ENCODE measurements at regions not wholly inside any gene's neighbourhood (a gene's known extent, or its start where the extent isn't known, plus 50 kb on each side); places are given as distances from the start of the nearest gene placed in this dataset.

- Histone ChIP-seq H3K27ac (ENCODE audit: low read depth in 1 of 2, low read length in 2 of 2) (no peak overlapping the region), H3K36me3 (ENCODE audit: control insufficient read depth in 4 of 4, insufficient read depth in 3 of 4, low read depth in 1 of 4, low read length in 3 of 4) (peaks cover 0 to 1% (median 0%) of the 10 kb centered on the region in 4 donors), H3K4me1 (ENCODE audit: control insufficient read depth in 4 of 4, insufficient read depth in 4 of 4, low read length in 3 of 4) (no peaks in the 10 kb centered on the region), H3K27me3 (ENCODE audit: control insufficient read depth in 4 of 4, insufficient read depth in 4 of 4, low read length in 3 of 4) (no peaks in the 10 kb centered on the region), H3K9me3 (ENCODE audit: control insufficient read depth in 4 of 4, low read length in 3 of 4) (no peaks in the 10 kb centered on the region), H3K4me3 (ENCODE audit: low read depth in 1 of 3, low read length in 3 of 3) (no peak overlapping the region), H3K9ac (ENCODE audit: low read depth in 1 of 2, low read length in 2 of 2) (no peak overlapping the region)
- DNase-seq (ENCODE audit: low spot score), result no peak
- TF ChIP-seq HNF4G (IDR thresholded peaks at IDR 0.05), result no peak
- no peak for TF ChIP-seq NR2F2 (IDR thresholded peaks at IDR 0.05)
- TF ChIP-seq JUND (IDR thresholded peaks at IDR 0.05), result no peak
- TF ChIP-seq FOXA2 (IDR thresholded peaks at IDR 0.05), result no peak
- TF ChIP-seq SP1 (IDR thresholded peaks at IDR 0.05), result no peak
- WGBS, result 78% methylated on average over 2 of the region's 2 CpGs
Observed at GRCh38 chr15:46934851-46935250, 782.5 kb upstream of the SEMA6D start.

GRCh38 chr15:46938169-46938568, 779.1 kb upstream of the SEMA6D start:
- 27% methylated on average over 1 of the region's 1 CpG for WGBS
- TF ChIP-seq ZBTB33 (IDR thresholded peaks at IDR 0.05) (no peak), CTCF (IDR thresholded peaks at IDR 0.05; ENCODE audit: low read depth, low read length, missing input control) (no peak), FOXA1 (IDR thresholded peaks at IDR 0.05) (no peak), HNF4G (IDR thresholded peaks at IDR 0.05) (no peak), TAF1 (conservative IDR thresholded peaks at IDR 0.05) (no peak), NR2F2 (IDR thresholded peaks at IDR 0.05) (no peak), GABPA (IDR thresholded peaks at IDR 0.05 in 1 of 2, conservative IDR thresholded peaks at IDR 0.05 in 1 of 2) (no peak), RXRA (IDR thresholded peaks at IDR 0.05) (no peak), ATF3 (IDR thresholded peaks at IDR 0.05) (no peak), EGR1 (IDR thresholded peaks at IDR 0.05; ENCODE audit: low read depth in 2 of 2) (no peak)
- H3K4me3 ChIP-seq (ENCODE audit: low read depth in 1 of 3, low read length in 3 of 3), result no peak overlapping the region
- H3K36me3 ChIP-seq (ENCODE audit: control insufficient read depth in 4 of 4, insufficient read depth in 3 of 4, low read depth in 1 of 4, low read length in 3 of 4), result peaks cover 0 to 1% (median 0%) of the 10 kb centered on the region in 4 donors
- H3K27ac ChIP-seq (ENCODE audit: low read depth in 1 of 2, low read length in 2 of 2), result no peak overlapping the region
- no peak overlapping the region for H3K9ac ChIP-seq (ENCODE audit: low read depth in 1 of 2, low read length in 2 of 2)
- H3K9me3 ChIP-seq (ENCODE audit: control insufficient read depth in 4 of 4, low read length in 3 of 4), result no peaks in the 10 kb centered on the region
- H3K27me3 ChIP-seq (ENCODE audit: control insufficient read depth in 4 of 4, insufficient read depth in 4 of 4, low read length in 3 of 4), result no peaks in the 10 kb centered on the region
- no peaks in the 10 kb centered on the region for H3K4me1 ChIP-seq (ENCODE audit: control insufficient read depth in 4 of 4, insufficient read depth in 4 of 4, low read length in 3 of 4)
- no peak for DNase-seq (ENCODE audit: low spot score)

- H3K4me1 ChIP-seq (ENCODE audit: control insufficient read depth in 4 of 4, insufficient read depth in 4 of 4, low read length in 3 of 4), result no peaks in the 10 kb centered on the region
- DNase-seq (ENCODE audit: low spot score), result no peak
- H3K9ac ChIP-seq (ENCODE audit: low read depth in 1 of 2, low read length in 2 of 2), result no peak overlapping the region
- H3K27me3 ChIP-seq (ENCODE audit: control insufficient read depth in 4 of 4, insufficient read depth in 4 of 4, low read length in 3 of 4), result no peaks in the 10 kb centered on the region
- H3K36me3 ChIP-seq (ENCODE audit: control insufficient read depth in 4 of 4, insufficient read depth in 3 of 4, low read depth in 1 of 4, low read length in 3 of 4), result peaks cover 0 to 1% (median 0%) of the 10 kb centered on the region in 4 donors
- no peak overlapping the region for H3K27ac ChIP-seq (ENCODE audit: low read depth in 1 of 2, low read length in 2 of 2)
- no peaks in the 10 kb centered on the region for H3K9me3 ChIP-seq (ENCODE audit: control insufficient read depth in 4 of 4, low read length in 3 of 4)
- 80% methylated on average over 1 of the region's 1 CpG for WGBS
- H3K4me3 ChIP-seq (ENCODE audit: low read depth in 1 of 3, low read length in 3 of 3), result no peak overlapping the region
- TF ChIP-seq SP1 (IDR thresholded peaks at IDR 0.05) (no peak), NR2F2 (IDR thresholded peaks at IDR 0.05) (no peak), ATF3 (IDR thresholded peaks at IDR 0.05) (no peak), EGR1 (IDR thresholded peaks at IDR 0.05; ENCODE audit: low read depth in 2 of 2) (no peak), RXRA (IDR thresholded peaks at IDR 0.05) (no peak), REST (IDR thresholded peaks at IDR 0.05) (no peak), ZBTB33 (IDR thresholded peaks at IDR 0.05) (no peak), TAF1 (conservative IDR thresholded peaks at IDR 0.05) (no peak), RAD21 (IDR thresholded peaks at IDR 0.05) (no peak), YY1 (IDR thresholded peaks at IDR 0.05) (no peak), GABPA (IDR thresholded peaks at IDR 0.05 in 1 of 2, conservative IDR thresholded peaks at IDR 0.05 in 1 of 2) (no peak), JUND (IDR thresholded peaks at IDR 0.05) (no peak), FOXA2 (IDR thresholded peaks at IDR 0.05) (no peak), HNF4G (IDR thresholded peaks at IDR 0.05) (no peak), FOXA1 (IDR thresholded peaks at IDR 0.05) (no peak), HNF4A (conservative IDR thresholded peaks at IDR 0.05) (no peak)
Observed at GRCh38 chr15:46941241-46941640, 776.1 kb upstream of the SEMA6D start.
